H1 (cell line): ENCODE measurements at regions not wholly inside any gene's neighbourhood (a gene's known extent, or its start where the extent isn't known, plus 50 kb on each side); places are given as distances from the start of the nearest gene placed in this dataset.

Experiments
- CTCF ChIA-PET: fragments of 300-600 bp; sonication (Branson Sonifier 250); formaldehyde crosslinking; loops from one replicate; lab custom pipeline; 2021; ENCODE audit not compliant: partially characterized antibody; lab: Charles Lee
- POLR2A ChIA-PET: fragments of 300-600 bp; sonication (Branson Sonifier 250); formaldehyde crosslinking; loops from one replicate; lab custom pipeline; 2021; ENCODE audit warnings: inconsistent platforms; ENCODE audit not compliant: partially characterized antibody; lab: Charles Lee
- DNase-seq, 2 experiments: peaks; one replicate each; pipeline versions ENCODE4 v3.0.0 to v3.0.0-alpha.2; 2010 to 2022; ENCODE audit warnings: low spot score in 2 of 2, low read depth in 1 of 2, mixed read lengths in 1 of 2
- FAIRE-seq: peaks from 2 replicates; lab custom pipeline; 2011; peaks lifted over from hg19 to GRCh38; lab: Jason Lieb, UNC
- H2AFZ ChIP-seq: 2 replicates; pipeline ENCODE4 v1.8.1; 2012; ENCODE audit warnings: low read length, inconsistent platforms
- H2AK5ac ChIP-seq: 2 replicates; pipeline ENCODE4 v1.6.1; 2013; ENCODE audit warnings: low read depth, low read length
- H2BK120ac ChIP-seq: replicated peaks from 2 replicates; pipeline ENCODE3; 2013; ENCODE audit warnings: low read depth, low read length, inconsistent platforms
- H2BK12ac ChIP-seq: 2 replicates; pipeline ENCODE4 v1.6.1; 2013; ENCODE audit warnings: low read depth, low read length
- H2BK15ac ChIP-seq: 2 replicates; pipeline ENCODE4 v1.6.1; 2013; ENCODE audit warnings: low read length
- H2BK20ac ChIP-seq: 2 replicates; pipeline ENCODE4 v1.6.1; 2013; ENCODE audit warnings: low read length
- H2BK5ac ChIP-seq: 2 replicates; pipeline ENCODE4 v1.6.1; 2013; ENCODE audit warnings: low read depth, low read length
- H3K14ac ChIP-seq: 2 replicates; pipeline ENCODE4 v1.6.1; 2013; ENCODE audit warnings: inconsistent platforms; ENCODE audit not compliant: insufficient read length
- H3K18ac ChIP-seq: 2 replicates; pipeline ENCODE4 v1.6.1; 2013; ENCODE audit warnings: low read length; ENCODE audit errors: extremely low read depth
- H3K23ac ChIP-seq: 2 replicates; pipeline ENCODE4 v1.6.1; 2013; ENCODE audit warnings: inconsistent platforms; ENCODE audit not compliant: insufficient read length
- H3K23me2 ChIP-seq: 2 replicates; pipeline ENCODE4 v1.6.1; 2013; ENCODE audit warnings: low read depth, low read length
- H3K27ac ChIP-seq: 2 replicates; pipeline ENCODE4 v1.6.1; 2011; ENCODE audit warnings: low read depth, low read length, inconsistent platforms
- H3K27me3 ChIP-seq, 4 experiments: replicated peaks in 1 of 4; 1 replicate in 1 of 4; 2 replicates in 3 of 4; pipeline versions ENCODE4 v1.6.1 to v1.8.1; 2011 to 2013; ENCODE audit warnings: low read length in 3 of 4, mild to moderate bottlenecking in 3 of 4, inconsistent platforms in 2 of 4, mixed read lengths in 2 of 4, moderate library complexity in 1 of 4; ENCODE audit not compliant: control insufficient read depth in 3 of 4, insufficient read depth in 3 of 4; ENCODE audit errors: extremely low read depth in 1 of 4
- H3K36me3 ChIP-seq, 4 experiments: 2 replicates each; pipeline versions ENCODE4 v1.6.1 to v1.8.1; 2011 to 2013; ENCODE audit warnings: mild to moderate bottlenecking in 4 of 4, low read length in 3 of 4, moderate library complexity in 2 of 4, control low read depth in 1 of 4, inconsistent platforms in 1 of 4; ENCODE audit not compliant: insufficient read depth in 4 of 4, control insufficient read depth in 2 of 4
- H3K4ac ChIP-seq: replicated peaks from 2 replicates; pipeline ENCODE3; 2013; ENCODE audit warnings: low read length, low read depth, mixed read lengths, inconsistent platforms; ENCODE audit not compliant: insufficient read length
- H3K4me1 ChIP-seq, 4 experiments: replicated peaks in 1 of 4; 1 replicate in 1 of 4; 2 replicates in 3 of 4; pipeline versions ENCODE4 v1.6.1 to v1.8.1; 2011 to 2013; ENCODE audit warnings: low read length in 3 of 4, inconsistent platforms in 2 of 4, mixed read lengths in 1 of 4; ENCODE audit not compliant: insufficient read depth in 4 of 4, control insufficient read depth in 3 of 4
- H3K4me2 ChIP-seq, 2 experiments: 2 replicates each; pipeline versions ENCODE4 v1.6.1 to v1.8.1; 2011 to 2013; ENCODE audit warnings: low read depth in 2 of 2, low read length in 2 of 2, control low read depth in 1 of 2, inconsistent platforms in 1 of 2, mild to moderate bottlenecking in 1 of 2; ENCODE audit not compliant: insufficient read depth in 1 of 2
- H3K4me3 ChIP-seq, 4 experiments: fragments of 200-600, 300-600 bp in 1 of 4; sonication (generic), shearing (Covaris generic), sonication (Bioruptor Twin) in 1 of 4; 2 replicates each; pipeline versions ENCODE4 v1.5.1 to v1.8.1; 2011 to 2016; ENCODE audit warnings: low read length in 4 of 4, low read depth in 3 of 4, control low read depth in 2 of 4, inconsistent platforms in 2 of 4, mild to moderate bottlenecking in 2 of 4, mixed read lengths in 1 of 4, moderate library complexity in 1 of 4; ENCODE audit not compliant: insufficient read depth in 2 of 4; ENCODE audit errors: extremely low read depth in 1 of 4
- H3K56ac ChIP-seq: replicated peaks from 2 replicates; pipeline ENCODE3; 2013; ENCODE audit warnings: low read depth, mild to moderate bottlenecking, mixed read lengths, low read length, inconsistent platforms; ENCODE audit not compliant: insufficient read length
- H3K79me1 ChIP-seq: 2 replicates; pipeline ENCODE4 v1.6.1; 2013; ENCODE audit warnings: low read depth, low read length, control low read depth
- H3K79me2 ChIP-seq, 2 experiments: 2 replicates each; pipeline versions ENCODE4 v1.6.1 to v1.8.1; 2012 to 2013; ENCODE audit warnings: low read length in 2 of 2, mild to moderate bottlenecking in 2 of 2, inconsistent platforms in 1 of 2; ENCODE audit not compliant: insufficient read depth in 2 of 2, control insufficient read depth in 1 of 2
- H3K9ac ChIP-seq, 4 experiments: replicated peaks in 1 of 4; 1 replicate in 1 of 4; 2 replicates in 3 of 4; pipeline versions ENCODE4 v1.6.1 to v1.8.1; 2011 to 2013; ENCODE audit warnings: low read depth in 3 of 4, low read length in 3 of 4, control low read depth in 2 of 4, mild to moderate bottlenecking in 2 of 4, moderate library complexity in 2 of 4, inconsistent platforms in 1 of 4; ENCODE audit errors: extremely low read depth in 1 of 4
- H3K9me3 ChIP-seq, 2 experiments: 2 replicates each; pipeline versions ENCODE4 v1.6.1 to v1.8.1; 2012 to 2013; ENCODE audit warnings: mild to moderate bottlenecking in 2 of 2, moderate library complexity in 2 of 2, control low read depth in 1 of 2, inconsistent platforms in 1 of 2, low read depth in 1 of 2, low read length in 1 of 2, mixed read lengths in 1 of 2; ENCODE audit not compliant: insufficient read depth in 2 of 2
- H4K20me1 ChIP-seq, 2 experiments: replicated peaks in 1 of 2; 2 replicates each; pipeline versions ENCODE3 to v1.8.1; 2011 to 2013; ENCODE audit warnings: inconsistent platforms in 2 of 2, low read length in 2 of 2, mild to moderate bottlenecking in 1 of 2; ENCODE audit not compliant: insufficient read depth in 2 of 2, control insufficient read depth in 1 of 2
- H4K5ac ChIP-seq: 2 replicates; pipeline ENCODE4 v1.6.1; 2013; ENCODE audit warnings: low read length, low read depth, mixed read lengths, inconsistent platforms; ENCODE audit not compliant: insufficient read length
- H4K8ac ChIP-seq: 2 replicates; pipeline ENCODE4 v1.8.0; 2013; ENCODE audit warnings: mild to moderate bottlenecking, moderate library complexity, low read length, inconsistent platforms; ENCODE audit not compliant: insufficient read depth; ENCODE audit errors: extremely low read depth
- H4K91ac ChIP-seq: replicated peaks from 2 replicates; pipeline ENCODE3; 2013; ENCODE audit warnings: low read length, mixed read lengths, inconsistent platforms; ENCODE audit not compliant: insufficient read length
- ASH2L ChIP-seq: fragments of 200-600, 300-600 bp; sonication (generic); IDR thresholded peaks from one replicate; pipeline ENCODE4 v1.7.1; 2017; ENCODE audit warnings: low read length
- BRCA1 ChIP-seq: IDR thresholded peaks from 2 replicates; pipeline ENCODE4 v1.6.1; 2012; ENCODE audit warnings: low read depth, low read length, improper control_type of control experiment
- CBX8 ChIP-seq: fragments of 300-800, 300-1000 bp; sonication (generic); IDR thresholded peaks from 2 replicates; pipeline ENCODE4 v1.7.1; 2016; ENCODE audit warnings: low read depth, low read length, borderline replicate concordance
- CHD1 ChIP-seq: IDR thresholded peaks from 2 replicates; pipeline ENCODE4 v1.6.1; 2012; ENCODE audit warnings: low read depth, low read length, improper control_type of control experiment
- EZH2 ChIP-seq: fragments of 200-600 bp; sonication (generic); IDR thresholded peaks from 2 replicates; pipeline ENCODE4 v1.7.1; 2012; ENCODE audit warnings: low read depth, mild to moderate bottlenecking, moderate library complexity, low read length, inconsistent platforms; ENCODE audit not compliant: severe bottlenecking
- GABPA ChIP-seq: IDR thresholded peaks from 2 replicates; pipeline ENCODE4 v1.6.1; 2011; ENCODE audit warnings: mild to moderate bottlenecking, low read length, moderate library complexity, borderline replicate concordance; ENCODE audit not compliant: insufficient read depth
- HDAC2 ChIP-seq, 2 experiments: fragments of 300-600 bp in 1 of 2; sonication (generic) in 1 of 2; IDR thresholded peaks; 2 replicates each; pipeline ENCODE4 v1.6.1; 2011 to 2012; ENCODE audit warnings: low read depth in 2 of 2, low read length in 2 of 2, mild to moderate bottlenecking in 2 of 2, moderate library complexity in 2 of 2, borderline replicate concordance in 1 of 2, inconsistent platforms in 1 of 2
- JUN ChIP-seq: IDR thresholded peaks from 2 replicates; pipeline ENCODE4 v1.6.1; 2011; ENCODE audit warnings: low read depth, mild to moderate bottlenecking, improper control_type of control experiment, low read length
- KDM5A ChIP-seq: fragments of 200-600 bp; IDR thresholded peaks from 2 replicates; pipeline ENCODE4 v1.7.1; 2012; ENCODE audit warnings: mild to moderate bottlenecking, low read length, inconsistent platforms, mixed read lengths
- SAP30 ChIP-seq: fragments of 300-600 bp; sonication (generic); IDR thresholded peaks from 2 replicates; pipeline ENCODE4 v1.7.1; 2012; ENCODE audit warnings: low read length, moderate library complexity, mild to moderate bottlenecking, inconsistent platforms; ENCODE audit not compliant: insufficient read depth, insufficient replicate concordance
- SP1 ChIP-seq: IDR thresholded peaks from 2 replicates; pipeline ENCODE4 v1.6.1; 2011; ENCODE audit warnings: low read depth, low read length
- SP2 ChIP-seq: IDR thresholded peaks from 2 replicates; pipeline ENCODE4 v1.6.1; 2012; ENCODE audit warnings: mild to moderate bottlenecking, low read length, inconsistent platforms
- TBP ChIP-seq: IDR thresholded peaks from 2 replicates; pipeline ENCODE4 v1.6.1; 2011; ENCODE audit warnings: low read depth, low read length, improper control_type of control experiment
- TCF12 ChIP-seq: IDR thresholded peaks from 2 replicates; pipeline ENCODE4 v1.6.1; 2011; ENCODE audit warnings: low read depth, mild to moderate bottlenecking, low read length
- ZNF274 ChIP-seq: IDR thresholded peaks from 2 replicates; pipeline ENCODE4 v1.7.0; 2012; ENCODE audit warnings: low read length, borderline replicate concordance; ENCODE audit errors: extremely low read depth
- WGBS, 2 experiments: shearing (Covaris generic) in 1 of 2; methylation state at CpG; one replicate each; pipeline versions ENCODE4 v1.1.6 to v1.1.7; 2013 to 2015; ENCODE audit warnings: low lambda C conversion rate in 2 of 2, mixed read lengths in 2 of 2, inconsistent platforms in 1 of 2, low coverage in 1 of 2, missing lambda C conversion rate in 1 of 2; ENCODE audit not compliant: insufficient replicate concordance in 2 of 2, insufficient coverage in 1 of 2, insufficient read length in 1 of 2; ENCODE audit errors: extremely low coverage in 1 of 2, missing lambda C conversion rate in 1 of 2; 5-methylcytosine and 5-hydroxymethylcytosine counted together

- no peaks in the 10 kb centered on the region for H3K79me2 ChIP-seq
- no peaks in the 10 kb centered on the region for H3K9me3 ChIP-seq
- H3K79me1 ChIP-seq: no peaks in the 10 kb centered on the region
- H3K56ac ChIP-seq: no peak overlapping the region
- no peak overlapping the region for H3K23ac ChIP-seq
- no peak overlapping the region for H3K18ac ChIP-seq
- POLR2A ChIA-PET: no interaction called here
- H3K4me2 ChIP-seq: no peak overlapping the region
- no peak overlapping the region for H3K14ac ChIP-seq
- no peak overlapping the region for H2AK5ac ChIP-seq
- H2AFZ ChIP-seq: no peak overlapping the region
- H3K4ac ChIP-seq: no peak overlapping the region
- H4K20me1 ChIP-seq: no peaks in the 10 kb centered on the region
- no peak overlapping the region for H4K91ac ChIP-seq
- no peak overlapping the region for H2BK12ac ChIP-seq
- H2BK20ac ChIP-seq: no peak overlapping the region
- H2BK15ac ChIP-seq: no peak overlapping the region
- H3K27ac ChIP-seq: no peak overlapping the region
- no peaks in the 10 kb centered on the region for H3K23me2 ChIP-seq
- FAIRE-seq (no peak), DNase-seq (no peak)
- H4K8ac ChIP-seq: no peak overlapping the region; the same call in 1 of the 2 replicates
- H2BK120ac ChIP-seq: no peak overlapping the region
- CTCF ChIA-PET: interaction anchor here (0.6 to 2.0 kb wide), 4 partner anchors 9 to 110 kb away, joined by 3 to 10 read pairs (median 3); no protein-coding TSS in a partner anchor
- H2BK5ac ChIP-seq: no peak overlapping the region
- no peaks in the 10 kb centered on the region for H3K27me3 ChIP-seq
- peaks cover 2 to 10% (median 3%) of the 10 kb centered on the region in 4 experiments; a peak in 3 of 7 replicates for H3K4me1 ChIP-seq
- WGBS, 2 experiments: 87% methylated on average over 5 of the region's 5 CpGs; no CpG with 5 or more reads in 1 of the 2 experiments
- no peaks in the 10 kb centered on the region for H3K36me3 ChIP-seq
- no peak overlapping the region for H3K9ac ChIP-seq
- no peak overlapping the region for H4K5ac ChIP-seq
- H3K4me3 ChIP-seq: no peak overlapping the region
- TF ChIP-seq JUN (no peak), TCF12 (no peak), SP1 (no peak), TBP (no peak), KDM5A (no peak), CHD1 (no peak), ASH2L (no peak), HDAC2 (IDR thresholded peaks at IDR 0.05; ENCODE audit: borderline replicate concordance in 1 of 2, low read depth in 2 of 2, low read length in 2 of 2) (no peak), SAP30 (no peak), CBX8 (no peak), BRCA1 (no peak), ZNF274 (no peak), EZH2 (no peak), SP2 (no peak), GABPA (no peak)
Observed at GRCh38 chr20:53805895-53806384, 212.3 kb upstream of the ZNF217 start.
